GM23248 (cell line): ENCODE measurements at regions not wholly inside any gene's neighbourhood (a gene's known extent, or its start where the extent isn't known, plus 50 kb on each side); places are given as distances from the start of the nearest gene placed in this dataset.

Source experiments
- DNase-seq: peaks from one replicate; pipeline ENCODE4 v3.0.0-alpha.2; 2015
- H2AFZ ChIP-seq: fragments of 200-600 bp; sonication (generic); 2 replicates; pipeline ENCODE4 v1.6.1; 2016; ENCODE audit warnings: antibody characterized with exemption
- H3F3A ChIP-seq: fragments of 200-600 bp; sonication (generic); 2 replicates; pipeline ENCODE4 v1.6.1; 2016; ENCODE audit warnings: mild to moderate bottlenecking, antibody characterized with exemption, mixed run types; ENCODE audit not compliant: insufficient read depth
- H3K27ac ChIP-seq: fragments of 200-600 bp; sonication (generic); 2 replicates; pipeline ENCODE4 v1.5.1; 2016; ENCODE audit warnings: mild to moderate bottlenecking
- H3K27me3 ChIP-seq: fragments of 200-600 bp; sonication (generic); replicated peaks from 2 replicates; pipeline ENCODE4 v1.6.1; 2016; ENCODE audit warnings: mild to moderate bottlenecking; ENCODE audit not compliant: insufficient read depth
- H3K36me3 ChIP-seq: fragments of 200-600 bp; sonication (generic); 2 replicates; pipeline ENCODE4 v1.6.1; 2016; ENCODE audit warnings: low read depth, mild to moderate bottlenecking
- H3K4me1 ChIP-seq: fragments of 200-600 bp; sonication (generic); 2 replicates; pipeline ENCODE4 v1.6.1; 2016; ENCODE audit warnings: mild to moderate bottlenecking; ENCODE audit not compliant: insufficient read depth
- H3K4me2 ChIP-seq: fragments of 200-600 bp; sonication (generic); one replicate; pipeline ENCODE4 v1.6.1; 2016; ENCODE audit warnings: mild to moderate bottlenecking; ENCODE audit not compliant: unreplicated experiment
- H3K4me3 ChIP-seq: fragments of 200-600 bp; sonication (generic); 2 replicates; pipeline ENCODE4 v1.5.1; 2016; ENCODE audit warnings: mild to moderate bottlenecking
- H3K79me2 ChIP-seq: fragments of 200-600 bp; sonication (generic); 2 replicates; pipeline ENCODE4 v1.6.1; 2016; ENCODE audit warnings: mild to moderate bottlenecking; ENCODE audit not compliant: insufficient read depth
- H3K9ac ChIP-seq: fragments of 200-600 bp; sonication (generic); 2 replicates; pipeline ENCODE4 v1.6.1; 2016; ENCODE audit warnings: mild to moderate bottlenecking
- H3K9me2 ChIP-seq: fragments of 200-600 bp; sonication (generic); 2 replicates; pipeline ENCODE4 v1.6.1; 2016; ENCODE audit warnings: mixed run types, mild to moderate bottlenecking, moderate library complexity; ENCODE audit not compliant: insufficient read depth
- H3K9me3 ChIP-seq: fragments of 200-600 bp; sonication (generic); one replicate; pipeline ENCODE4 v1.6.1; 2017; ENCODE audit warnings: low read depth
- H4K20me1 ChIP-seq: fragments of 200-600 bp; sonication (generic); 2 replicates; pipeline ENCODE4 v1.6.0; 2016; ENCODE audit not compliant: insufficient read depth
- EZH2 ChIP-seq: fragments of 200-600 bp; sonication (generic); IDR thresholded peaks from 2 replicates; pipeline ENCODE4 v1.6.1; 2018; ENCODE audit warnings: antibody characterized with exemption, mild to moderate bottlenecking; ENCODE audit not compliant: insufficient read depth, poor library complexity, severe bottlenecking
- EZH2phosphoT487 ChIP-seq: fragments of 200-600 bp; sonication (generic); IDR thresholded peaks from 2 replicates; pipeline ENCODE4 v1.6.1; 2018; ENCODE audit warnings: antibody characterized with exemption, moderate library complexity, mild to moderate bottlenecking, low read depth; ENCODE audit not compliant: insufficient read depth
- WGBS, 2 experiments: methylation state at CpG; one replicate each; pipeline ENCODE4 v1.1.6; 2015 to 2017; ENCODE audit warnings: low lambda C conversion rate in 2 of 2, low coverage in 1 of 2; ENCODE audit errors: missing lambda C conversion rate in 2 of 2; 5-methylcytosine and 5-hydroxymethylcytosine counted together
- in situ Hi-C: fragments of 300-500 bp; cut with MboI; formaldehyde crosslinking; loops from 2 replicates; pipeline ENCODE4 v1.15.0; 2020

DNA sequence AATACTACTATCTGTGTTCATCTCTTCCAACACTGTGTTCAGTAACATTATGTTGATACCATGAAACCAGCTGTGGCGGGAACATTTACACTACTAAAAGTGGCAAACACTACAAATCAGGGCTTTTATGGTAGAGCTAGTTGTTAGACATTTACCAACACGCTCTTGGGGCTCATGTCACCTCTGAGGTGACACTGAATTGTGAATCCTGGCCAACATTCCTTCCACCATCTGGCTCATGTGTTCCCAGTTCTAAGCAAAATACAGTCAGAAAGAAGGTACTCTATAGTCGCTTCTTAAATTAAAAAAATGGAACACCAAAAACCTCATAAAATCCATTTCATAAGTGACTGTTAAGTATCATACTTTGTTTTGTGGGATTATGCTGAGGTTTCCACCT is 436.6 kb downstream of the FUT8 start:
- no peak for TF ChIP-seq EZH2phosphoT487
- TF ChIP-seq EZH2: no peak
- H3K9me2 ChIP-seq: no peaks in the 10 kb centered on the region
- no peak overlapping the region for H3K4me3 ChIP-seq
- H3K9ac ChIP-seq: no peak overlapping the region
- no peak overlapping the region for H3K27ac ChIP-seq
- H3K9me3 ChIP-seq: no peaks in the 10 kb centered on the region
- no peaks in the 10 kb centered on the region for H3K4me1 ChIP-seq
- 75 to 85% methylated on average over 3 of the region's 3 CpGs for WGBS, 2 experiments
- DNase-seq: no peak
- no peaks in the 10 kb centered on the region for H3F3A ChIP-seq
- H3K27me3 ChIP-seq: no peaks in the 10 kb centered on the region
- no peak overlapping the region for H2AFZ ChIP-seq
- in situ Hi-C loops: no loop called here
- no peaks in the 10 kb centered on the region for H4K20me1 ChIP-seq
- H3K36me3 ChIP-seq: no peaks in the 10 kb centered on the region
- H3K79me2 ChIP-seq: no peaks in the 10 kb centered on the region
- no peak overlapping the region for H3K4me2 ChIP-seq

- WGBS, 2 experiments: 51 to 53% methylated on average over 2 of the region's 2 CpGs
- in situ Hi-C loops: no loop called here
- TF ChIP-seq EZH2phosphoT487: no peak
- no peak for TF ChIP-seq EZH2
Measured at GRCh38 chr14:65849558-65849957, 437.0 kb downstream of the FUT8 start.

DNA sequence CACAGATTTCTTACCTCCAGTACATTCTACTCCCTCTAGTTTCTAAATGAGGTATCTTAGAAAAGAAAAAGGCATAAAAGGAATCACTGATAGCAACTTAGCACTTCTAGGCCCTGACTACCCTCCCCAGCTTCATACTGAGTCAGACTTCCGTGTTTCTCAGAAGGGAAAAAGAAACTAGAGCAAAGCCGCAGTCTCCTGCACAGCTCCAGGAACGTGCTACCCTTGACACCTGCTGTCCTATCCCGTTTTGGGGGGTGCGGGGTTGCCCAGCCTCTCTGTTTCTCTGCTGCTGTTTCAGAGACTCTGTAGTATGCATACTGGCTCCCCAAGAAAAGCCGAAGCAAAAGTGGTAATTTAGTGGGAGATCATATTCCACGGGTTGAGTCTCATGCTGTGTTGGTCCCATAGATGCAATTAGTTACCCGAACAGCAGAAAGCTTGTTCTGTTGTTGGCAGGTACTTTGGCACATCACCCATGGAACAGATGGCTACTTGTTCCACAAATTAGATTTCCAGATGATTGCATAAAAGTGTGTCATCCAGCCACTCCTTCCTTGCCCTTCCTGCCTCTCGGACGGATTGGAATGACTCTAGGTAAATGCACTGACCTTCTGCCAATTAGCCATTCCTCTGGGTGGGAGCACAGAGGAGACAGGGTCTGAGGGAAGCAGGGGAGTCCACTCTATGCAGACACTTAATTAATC is 438.1 kb downstream of the FUT8 start:
- no peaks in the 10 kb centered on the region for H4K20me1 ChIP-seq
- no peak overlapping the region for H2AFZ ChIP-seq
- no peaks in the 10 kb centered on the region for H3K9me3 ChIP-seq
- no peak overlapping the region for H3K4me3 ChIP-seq
- H3K9me2 ChIP-seq: no peaks in the 10 kb centered on the region
- DNase-seq: no peak
- no peaks in the 10 kb centered on the region for H3K36me3 ChIP-seq
- no peak overlapping the region for H3K4me2 ChIP-seq
- H3K79me2 ChIP-seq: no peaks in the 10 kb centered on the region
- WGBS, 2 experiments: 68 to 70% methylated on average over 10 of the region's 10 CpGs
- H3K9ac ChIP-seq: no peak overlapping the region
- H3K27me3 ChIP-seq: no peaks in the 10 kb centered on the region; the same call in 1 of the 2 replicates
- TF ChIP-seq EZH2phosphoT487: no peak
- no peak for TF ChIP-seq EZH2
- H3F3A ChIP-seq: no peaks in the 10 kb centered on the region
- H3K4me1 ChIP-seq: no peaks in the 10 kb centered on the region
- H3K27ac ChIP-seq: no peak overlapping the region
- in situ Hi-C loops: no loop called here

More at GRCh38 chr14:65849558-65849957, 437.0 kb downstream of the FUT8 start:
- Histone ChIP-seq H3K4me2 (no peak overlapping the region), H3K4me3 (no peak overlapping the region), H3K36me3 (no peaks in the 10 kb centered on the region), H4K20me1 (no peaks in the 10 kb centered on the region), H3K27me3 (no peaks in the 10 kb centered on the region; the same call in 1 of the 2 replicates), H3K9me3 (no peaks in the 10 kb centered on the region), H3K79me2 (no peaks in the 10 kb centered on the region), H3K27ac (no peak overlapping the region), H3K9me2 (no peaks in the 10 kb centered on the region), H3F3A (no peaks in the 10 kb centered on the region), H3K9ac (no peak overlapping the region), H3K4me1 (no peaks in the 10 kb centered on the region), H2AFZ (no peak overlapping the region)
- DNase-seq: no peak

DNA sequence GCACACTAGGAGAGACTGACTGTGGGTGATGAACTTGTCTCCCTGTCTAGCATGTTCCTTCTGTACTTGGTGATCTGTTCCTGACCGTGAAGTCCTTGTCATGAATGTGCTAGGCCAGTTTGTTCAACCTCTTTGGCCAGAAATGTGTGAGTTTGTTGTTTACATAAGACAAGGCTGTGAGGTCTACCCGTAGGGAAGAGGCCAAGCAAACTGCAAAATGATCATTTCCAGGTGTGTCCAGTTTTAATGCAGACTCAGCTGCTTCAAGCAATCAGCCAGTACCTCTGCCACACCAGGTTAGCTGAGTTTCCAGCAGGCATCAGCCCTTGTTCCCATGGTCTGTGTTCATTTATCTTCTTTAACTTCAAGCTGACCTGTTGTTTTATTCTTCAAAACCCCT is 440.2 kb downstream of the FUT8 start:
- Histone ChIP-seq H3K9ac (no peak overlapping the region), H3K4me1 (no peaks in the 10 kb centered on the region), H3K9me2 (no peaks in the 10 kb centered on the region), H3K79me2 (no peaks in the 10 kb centered on the region), H3K27ac (no peak overlapping the region), H3K9me3 (no peaks in the 10 kb centered on the region), H3K36me3 (no peaks in the 10 kb centered on the region), H3F3A (no peaks in the 10 kb centered on the region), H2AFZ (no peak overlapping the region), H4K20me1 (no peaks in the 10 kb centered on the region), H3K27me3 (no peaks in the 10 kb centered on the region; the same call in 1 of the 2 replicates), H3K4me2 (no peak overlapping the region), H3K4me3 (no peak overlapping the region)
- DNase-seq: no peak
- WGBS, 2 experiments: 8 to 11% methylated on average over 2 of the region's 2 CpGs
- TF ChIP-seq EZH2phosphoT487: no peak
- no peak for TF ChIP-seq EZH2
- in situ Hi-C loops: no loop called here
